T47D (cell line): ENCODE measurements at regions not wholly inside any gene's neighbourhood (a gene's known extent, or its start where the extent isn't known, plus 50 kb on each side); places are given as distances from the start of the nearest gene placed in this dataset.
"Not testable (repeated sequence)": the region's sequence is repeated elsewhere in the genome, so short reads cannot be mapped to it uniquely, and the experiment has no call there.

Experiments used
- DNase-seq, 2 experiments: peaks; one replicate each; pipeline versions ENCODE4 v3.0.0 to v3.0.0-alpha.2; 2011 to 2012; ENCODE audit warnings: low read depth in 1 of 2, low spot score in 1 of 2
- JUND ChIP-seq: IDR thresholded peaks from 2 replicates; pipeline ENCODE4 v1.6.1; 2012; ENCODE audit warnings: low read depth
- in situ Hi-C: cut with HindIII; loops from 2 replicates; pipeline ENCODE4 v1.10.0; 2016; ENCODE audit warnings: low sequenced_read_pairs, low pct_unique_long_range_greater_than_20kb

DNA sequence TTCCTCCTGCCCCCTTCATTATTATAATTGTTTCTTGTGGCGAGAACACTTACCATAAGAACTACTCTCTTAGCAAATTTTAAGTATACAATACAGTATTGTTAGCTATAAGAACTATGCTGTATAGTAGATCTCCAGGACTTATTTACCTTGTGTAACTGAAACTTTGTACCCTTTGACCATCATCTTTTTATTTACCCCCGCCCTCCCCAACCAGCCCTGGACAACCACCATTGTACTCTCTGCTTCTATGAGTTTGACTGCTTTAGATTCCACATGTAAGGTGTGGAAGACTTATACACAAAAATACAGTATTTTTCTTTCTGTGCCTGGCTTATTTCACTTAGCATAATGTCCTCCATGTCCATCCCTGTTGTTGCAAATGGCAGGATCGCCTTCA is 161.1 kb downstream of the PHF8 start:
- in situ Hi-C loops: no loop called here
- no peak for TF ChIP-seq JUND
- DNase-seq: no peak

DNA sequence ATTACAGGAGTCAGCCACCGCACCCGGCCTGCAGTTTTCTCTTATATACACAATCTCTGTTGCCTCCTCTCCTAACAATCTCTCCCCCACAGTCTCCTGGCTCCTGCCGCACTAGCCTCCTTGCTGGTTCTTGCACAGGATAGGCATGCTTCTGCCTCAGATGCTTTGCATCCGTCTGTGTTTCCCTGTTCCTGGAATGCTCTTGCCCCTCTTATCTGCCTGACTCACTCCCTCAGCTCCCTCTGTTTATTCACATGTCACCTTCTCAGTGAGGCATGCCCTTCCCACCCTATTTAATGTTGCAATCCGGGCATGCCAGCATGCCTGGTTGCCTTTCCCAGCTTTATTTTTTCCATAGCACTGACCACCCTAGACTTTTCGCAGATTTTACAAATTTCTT is 161.9 kb downstream of the PHF8 start:
- no peak for DNase-seq
- no peak for TF ChIP-seq JUND
- in situ Hi-C loops: no loop called here

DNA sequence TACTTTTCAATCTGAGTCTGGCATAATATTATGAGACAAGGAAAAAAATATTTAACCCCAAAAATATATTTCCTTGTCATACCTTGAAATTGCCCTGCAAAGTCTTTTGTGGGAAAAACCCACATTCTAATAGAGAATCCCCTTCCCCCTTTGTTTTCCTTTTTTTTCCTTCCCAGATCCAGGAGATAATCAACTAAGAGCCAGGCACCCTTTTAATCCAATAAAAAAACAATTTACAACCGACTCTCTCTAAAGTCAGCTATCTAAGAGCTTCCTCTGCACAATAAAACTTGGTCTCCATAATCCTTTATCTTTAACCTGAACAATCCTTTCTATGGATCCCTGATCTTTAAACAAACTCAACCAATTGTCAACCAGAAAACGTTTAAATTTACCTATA is 163.5 kb downstream of the PHF8 start:
- in situ Hi-C loops: not testable (repeated sequence)

DNA sequence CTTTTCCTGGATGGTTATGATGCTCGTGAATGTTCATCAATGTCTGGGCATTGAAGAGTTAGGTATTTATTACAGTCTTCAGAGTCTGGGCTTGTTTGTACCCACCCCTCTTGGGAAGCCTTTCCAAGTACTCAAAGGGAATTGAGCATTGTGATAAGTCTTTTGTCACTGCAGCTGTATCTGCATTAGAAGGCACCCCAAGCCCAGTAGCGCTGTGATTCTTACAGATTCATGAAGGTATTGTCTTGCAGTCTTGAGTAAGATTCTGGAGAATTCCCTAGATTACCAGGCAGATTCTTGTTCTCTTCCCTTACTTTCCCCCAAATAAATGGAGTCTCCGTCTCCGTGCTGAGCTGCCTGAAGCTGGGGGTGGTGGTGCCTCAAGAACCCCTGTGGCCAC is 173.4 kb upstream of the HUWE1 start:
- in situ Hi-C loops: no loop called here
- no peak for DNase-seq
- TF ChIP-seq JUND: no peak

More for the DNA sequence above, 163.5 kb downstream of the PHF8 start:
- DNase-seq: not testable (repeated sequence)

DNA sequence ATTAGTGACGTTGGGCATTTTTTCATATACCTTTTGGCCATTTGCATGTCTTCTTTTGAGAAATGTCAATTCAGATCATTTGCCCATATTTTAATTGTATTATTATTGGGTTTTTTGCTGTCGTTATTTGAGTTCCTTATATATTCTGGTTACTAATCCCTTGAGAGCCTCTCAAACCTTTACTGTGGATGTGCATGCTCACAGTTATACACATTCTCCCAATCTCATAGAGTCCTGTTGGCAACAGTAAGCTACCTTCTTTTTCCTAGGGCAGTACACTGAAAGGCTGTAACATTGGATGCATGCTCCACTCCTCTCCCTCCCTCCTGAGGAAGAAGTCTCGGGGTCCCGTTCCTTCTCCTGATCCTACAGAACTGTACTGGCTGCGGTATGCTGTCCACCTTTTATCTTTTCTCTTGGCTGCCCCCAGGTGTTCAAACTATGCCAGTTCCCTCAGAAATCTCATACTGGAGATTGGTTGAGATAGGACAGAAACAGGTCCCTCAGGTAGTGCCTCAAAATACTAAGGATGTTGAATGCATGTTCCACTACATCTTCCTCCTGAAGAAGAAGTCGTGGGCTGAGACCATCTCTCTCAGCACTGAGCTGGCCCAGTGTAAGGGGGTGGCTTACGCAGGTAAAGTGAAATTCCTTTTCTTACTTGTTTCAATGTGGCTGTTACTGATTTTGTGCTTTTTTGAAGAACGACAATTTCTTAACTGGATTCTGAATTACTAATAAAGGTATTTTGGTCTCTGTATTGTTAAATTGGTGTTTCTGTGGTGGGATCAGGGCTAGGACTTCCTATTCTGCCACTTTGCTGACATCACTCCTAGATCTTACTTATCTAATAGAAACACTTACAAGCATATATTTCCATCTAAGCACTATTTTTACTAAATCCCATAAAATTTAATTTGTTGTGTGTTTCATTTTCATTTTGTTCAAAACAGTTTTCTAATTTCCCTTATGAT is 145.4 kb upstream of the HUWE1 start:
- no peak for TF ChIP-seq JUND
- in situ Hi-C loops: no loop called here
- DNase-seq: peak; percentile 38 to 82

DNA sequence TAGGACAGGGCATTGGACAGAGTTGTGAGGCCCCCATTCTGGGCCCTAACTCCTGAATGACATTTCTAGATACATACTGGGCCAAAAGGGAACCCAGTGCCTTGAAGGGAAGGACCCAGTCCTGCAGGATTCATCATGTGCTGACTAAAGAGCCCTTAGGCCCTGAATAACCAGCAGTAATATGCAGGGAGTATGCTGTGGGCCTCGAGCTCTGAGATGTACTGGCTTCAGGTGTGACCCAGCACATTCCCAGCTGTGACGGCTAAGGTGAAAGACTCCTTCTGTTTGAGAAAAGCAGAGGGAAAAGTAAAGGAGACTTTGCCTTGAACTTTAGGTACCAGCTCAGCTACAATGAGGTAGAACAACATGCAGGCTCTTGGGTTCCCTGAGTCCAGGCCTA is 138.2 kb upstream of the HUWE1 start:
- no peak for TF ChIP-seq JUND
- DNase-seq: no peak
- in situ Hi-C loops: no loop called here

DNA sequence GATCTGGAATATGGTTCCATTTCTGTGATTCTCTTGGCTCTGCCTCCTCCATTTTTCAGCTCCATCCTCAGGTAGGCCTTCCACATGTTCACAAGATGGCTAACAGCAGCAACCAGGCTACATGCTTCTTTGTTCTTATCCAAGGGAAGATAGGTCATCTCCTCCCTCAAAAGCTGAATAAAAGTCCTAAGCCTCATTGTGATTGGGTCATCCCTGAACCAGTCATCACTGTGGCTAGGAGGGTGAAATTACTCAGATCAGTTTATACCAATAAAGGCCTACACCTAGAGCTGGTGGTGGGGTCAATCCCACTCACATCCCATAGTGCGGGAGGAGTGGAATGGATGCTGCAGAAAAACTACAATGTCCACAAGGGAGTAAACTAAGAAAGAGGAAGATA is 131.6 kb upstream of the HUWE1 start:
- in situ Hi-C loops, DNase-seq: not testable (repeated sequence)

DNA sequence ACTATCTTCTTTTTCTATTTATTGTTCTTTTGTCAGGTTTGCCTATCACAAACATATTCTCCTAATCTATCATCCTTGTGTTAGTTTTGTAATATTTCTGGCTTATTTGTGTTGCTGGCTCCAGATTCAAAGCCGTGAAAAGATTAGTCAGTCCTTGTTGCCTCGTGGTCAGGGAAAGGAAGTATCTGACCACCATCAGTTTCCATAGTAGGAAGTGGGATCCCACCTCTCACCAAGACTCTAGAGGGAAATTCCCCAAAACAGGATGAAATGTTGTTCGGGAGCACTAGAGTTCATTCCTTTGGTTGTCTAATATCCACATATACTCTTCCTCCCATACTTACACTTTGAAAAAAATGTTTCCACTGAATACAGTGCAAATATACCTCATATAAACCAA is 131.0 kb upstream of the HUWE1 start:
- DNase-seq: no peak
- in situ Hi-C loops: no loop called here
- no peak for TF ChIP-seq JUND

DNA sequence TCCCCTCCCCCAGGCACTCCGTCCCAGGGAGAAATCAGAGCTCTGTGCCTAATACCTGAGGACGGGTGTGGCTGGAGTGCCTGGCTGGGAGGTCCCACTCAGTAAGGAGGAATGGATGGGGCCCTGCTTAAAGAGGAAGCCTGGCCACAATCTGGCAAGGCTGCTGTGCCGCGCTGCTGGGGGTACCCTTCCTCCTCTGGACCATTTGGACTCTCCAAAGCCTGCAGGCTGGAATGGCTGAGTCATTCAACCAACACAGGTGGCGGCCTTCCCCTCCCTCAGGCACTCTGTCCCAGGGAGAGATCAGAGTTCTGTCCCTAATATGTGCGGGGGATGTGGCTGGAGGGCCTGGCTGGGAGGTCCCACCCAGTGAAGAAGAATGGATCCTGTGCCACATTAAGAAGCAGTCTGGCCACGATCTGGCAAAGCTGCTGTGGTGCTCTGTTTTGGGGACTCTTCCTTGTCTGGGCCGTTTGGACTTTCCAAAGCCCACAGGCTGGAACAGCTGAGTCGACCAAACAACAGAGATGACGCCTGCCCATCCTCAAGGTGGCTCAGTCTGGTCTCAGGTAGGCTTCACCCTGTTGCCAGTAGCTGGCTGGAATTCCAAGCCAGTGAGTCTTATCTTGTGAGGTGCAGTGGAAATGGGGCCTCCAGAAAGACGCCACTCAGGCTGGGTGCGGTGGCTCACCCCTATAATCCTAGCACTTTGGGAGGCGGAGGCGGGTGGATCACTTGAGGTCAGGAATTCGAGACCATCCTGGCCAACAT is 127.3 kb upstream of the HUWE1 start:
- no peak for TF ChIP-seq JUND
- in situ Hi-C loops: no loop called here
- DNase-seq: peak in 1 of 2 experiments; percentile 6

DNA sequence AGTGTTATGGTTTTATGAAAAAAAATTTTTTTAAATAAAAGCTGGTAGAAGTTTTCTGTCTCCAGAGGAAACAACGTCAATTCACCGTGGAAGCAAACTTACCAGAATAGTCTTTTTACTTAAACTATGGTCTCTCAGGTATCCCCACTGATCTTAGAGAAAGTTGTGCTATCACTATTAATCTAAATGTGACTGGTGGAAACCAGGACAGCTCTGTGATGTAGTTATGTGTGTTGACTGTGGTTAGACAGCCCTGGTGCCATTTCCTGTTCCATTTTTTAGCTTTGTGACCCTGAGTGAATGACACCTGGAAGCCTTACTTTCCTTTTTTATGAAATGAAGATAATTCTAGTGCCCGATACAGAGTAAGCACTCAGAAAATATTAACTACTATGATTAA is 111.8 kb upstream of the HUWE1 start:
- no peak for DNase-seq
- in situ Hi-C loops: no loop called here
- TF ChIP-seq JUND: no peak

DNA sequence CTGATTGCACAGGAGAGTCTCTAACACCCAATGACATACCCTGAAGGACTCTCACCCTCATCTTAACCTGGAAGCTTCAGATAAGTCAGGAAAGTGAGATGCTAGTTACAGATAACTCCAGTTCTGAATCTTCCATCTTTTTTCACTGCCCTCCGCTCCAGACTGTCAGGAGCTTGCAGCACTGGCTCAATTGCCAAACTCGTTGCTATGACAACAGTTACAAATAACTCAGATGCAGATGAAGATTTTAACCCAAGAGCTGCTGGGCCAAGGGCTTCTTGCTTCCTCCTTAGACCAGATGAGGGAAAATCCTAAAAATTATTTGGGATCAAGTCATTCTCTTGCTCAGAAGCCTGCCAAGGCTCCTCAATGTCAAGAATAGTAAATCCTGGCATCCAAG is 109.1 kb upstream of the HUWE1 start:
- in situ Hi-C loops: no loop called here
- no peak for DNase-seq
- no peak for TF ChIP-seq JUND

DNA sequence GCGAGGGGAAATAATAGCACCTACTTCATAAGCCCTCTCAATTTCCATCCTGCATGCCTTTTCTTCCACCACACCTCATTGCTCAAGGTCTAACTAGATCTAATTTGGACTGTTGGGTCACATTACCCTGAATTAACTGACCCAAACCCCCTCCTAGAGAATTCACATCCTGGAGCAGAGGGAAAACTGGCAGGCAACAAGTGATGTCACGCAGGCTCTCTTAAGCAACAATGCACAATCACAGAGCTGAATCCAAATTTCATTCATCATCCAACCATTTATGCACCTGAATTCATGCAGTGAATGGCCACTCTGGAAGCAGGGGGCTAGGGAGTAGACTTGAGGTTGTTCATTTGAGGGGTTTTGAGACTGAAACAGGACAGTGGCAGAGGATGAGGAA is 107.7 kb upstream of the HUWE1 start:
- in situ Hi-C loops: no loop called here
- TF ChIP-seq JUND: no peak
- no peak for DNase-seq

DNA sequence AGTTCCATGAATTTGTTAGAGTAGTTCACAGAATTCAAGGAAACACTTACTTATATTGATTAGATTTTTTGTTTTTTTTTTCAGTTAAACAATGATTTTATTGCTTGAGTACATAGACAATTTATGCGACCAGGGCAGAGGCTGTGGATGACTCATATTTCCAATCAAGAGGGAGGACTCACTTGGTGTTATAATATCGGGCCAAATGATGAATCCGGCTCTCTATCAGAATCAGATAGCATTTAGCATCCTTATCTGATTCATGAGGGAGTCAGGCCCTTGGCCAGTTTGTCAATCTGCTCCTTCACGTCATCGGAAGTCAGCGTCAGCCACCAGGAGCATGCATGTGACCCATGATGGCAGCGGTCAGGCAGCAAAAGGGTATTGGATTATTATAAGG is 82.3 kb upstream of the HUWE1 start:
- TF ChIP-seq JUND: no peak
- in situ Hi-C loops: no loop called here
- DNase-seq: no peak
